Smooth muscle cell (in vitro differentiated cells): ENCODE measurements at regions not wholly inside any gene's neighbourhood (a gene's known extent, or its start where the extent isn't known, plus 50 kb on each side); places are given as distances from the start of the nearest gene placed in this dataset.

ENCODE experiments used
- DNase-seq: peaks from one replicate; lab custom pipeline; 2025; ENCODE audit not compliant: unreplicated experiment; lab: John Stamatoyannopoulos, UW
- H2AFZ ChIP-seq: fragments of 200-600 bp; sonication (generic); 2 replicates; pipeline ENCODE4 v1.6.0; 2016; ENCODE audit warnings: antibody characterized with exemption, low read depth, mild to moderate bottlenecking
- H3F3A ChIP-seq: fragments of 200-600 bp; sonication (generic); 2 replicates; pipeline ENCODE4 v1.6.0; 2017; ENCODE audit warnings: antibody characterized with exemption, low read depth
- H3K27ac ChIP-seq: fragments of 200-600 bp; sonication (generic); 2 replicates; pipeline ENCODE4 v1.5.1; 2016; ENCODE audit warnings: low read depth, mild to moderate bottlenecking
- H3K27me3 ChIP-seq: fragments of 200-600 bp; sonication (generic); 2 replicates; pipeline ENCODE4 v1.6.1; 2016; ENCODE audit warnings: low read depth, mild to moderate bottlenecking
- H3K36me3 ChIP-seq: fragments of 200-600 bp; sonication (generic); 2 replicates; pipeline ENCODE4 v1.5.1; 2016; ENCODE audit warnings: low read depth
- H3K4me1 ChIP-seq: fragments of 200-600 bp; sonication (generic); 2 replicates; pipeline ENCODE4 v1.5.1; 2016; ENCODE audit warnings: low read depth
- H3K4me2 ChIP-seq: fragments of 200-600 bp; sonication (generic); 2 replicates; pipeline ENCODE4 v1.6.0; 2016; ENCODE audit warnings: mild to moderate bottlenecking
- H3K4me3 ChIP-seq: fragments of 200-600 bp; sonication (generic); 2 replicates; pipeline ENCODE4 v1.5.1; 2016; ENCODE audit warnings: mild to moderate bottlenecking
- H3K79me2 ChIP-seq: fragments of 200-600 bp; sonication (generic); 2 replicates; pipeline ENCODE4 v1.6.0; 2016; ENCODE audit warnings: low read depth, mild to moderate bottlenecking
- H3K9ac ChIP-seq: fragments of 200-600 bp; sonication (generic); 2 replicates; pipeline ENCODE4 v1.6.0; 2016; ENCODE audit warnings: low read depth
- H3K9me3 ChIP-seq: fragments of 200-600 bp; sonication (generic); replicated peaks from 2 replicates; pipeline ENCODE4 v1.5.1; 2016; ENCODE audit warnings: low read depth
- H4K20me1 ChIP-seq: fragments of 200-600 bp; sonication (generic); 2 replicates; pipeline ENCODE4 v1.6.0; 2016; ENCODE audit warnings: low read depth
- WGBS: methylation state at CpG from one replicate; pipeline ENCODE4 v1.1.7; 2016; ENCODE audit warnings: low lambda C conversion rate; 5-methylcytosine and 5-hydroxymethylcytosine counted together
- TF ChIP-seq, protein P1 (sequence below): fragments of 200-600 bp; sonication (generic); IDR thresholded peaks from 2 replicates; pipeline ENCODE4 v1.5.1; 2017; ENCODE audit warnings: borderline replicate concordance, mild to moderate bottlenecking, antibody characterized with exemption; ENCODE audit not compliant: insufficient read depth, poor library complexity, severe bottlenecking

DNA sequence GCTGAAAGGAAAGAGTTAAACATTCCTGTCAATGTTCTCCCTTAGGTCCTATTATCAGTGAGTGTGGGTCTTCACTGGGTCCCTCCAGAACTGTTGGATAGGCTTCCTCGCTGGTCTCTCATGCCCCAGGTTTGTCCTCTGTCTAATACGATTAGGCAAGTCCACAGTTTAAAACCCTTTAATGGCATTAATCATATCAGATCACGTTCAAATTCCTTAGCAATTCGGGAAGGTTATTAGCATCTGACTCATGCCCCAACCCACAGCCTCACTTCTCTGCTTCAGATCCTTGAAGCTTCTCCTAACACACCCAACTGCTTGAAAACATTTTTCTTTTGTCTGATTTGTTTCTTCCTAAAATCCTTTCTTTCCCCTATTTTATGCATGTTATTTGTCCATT lies 224.3 kb upstream of the ATP10A start:
- peaks cover 25% of the 10 kb centered on the region for H3K4me1 ChIP-seq
- H3K79me2 ChIP-seq: no peaks in the 10 kb centered on the region
- H3K9me3 ChIP-seq: no peaks in the 10 kb centered on the region
- H4K20me1 ChIP-seq: no peaks in the 10 kb centered on the region
- H2AFZ ChIP-seq: no peak overlapping the region
- WGBS: 33% methylated on average over 4 of the region's 4 CpGs
- no peaks in the 10 kb centered on the region for H3K36me3 ChIP-seq
- H3K27ac ChIP-seq: peak overlapping the region; percentile 81
- H3F3A ChIP-seq: no peaks in the 10 kb centered on the region
- TF ChIP-seq, protein P1, sequence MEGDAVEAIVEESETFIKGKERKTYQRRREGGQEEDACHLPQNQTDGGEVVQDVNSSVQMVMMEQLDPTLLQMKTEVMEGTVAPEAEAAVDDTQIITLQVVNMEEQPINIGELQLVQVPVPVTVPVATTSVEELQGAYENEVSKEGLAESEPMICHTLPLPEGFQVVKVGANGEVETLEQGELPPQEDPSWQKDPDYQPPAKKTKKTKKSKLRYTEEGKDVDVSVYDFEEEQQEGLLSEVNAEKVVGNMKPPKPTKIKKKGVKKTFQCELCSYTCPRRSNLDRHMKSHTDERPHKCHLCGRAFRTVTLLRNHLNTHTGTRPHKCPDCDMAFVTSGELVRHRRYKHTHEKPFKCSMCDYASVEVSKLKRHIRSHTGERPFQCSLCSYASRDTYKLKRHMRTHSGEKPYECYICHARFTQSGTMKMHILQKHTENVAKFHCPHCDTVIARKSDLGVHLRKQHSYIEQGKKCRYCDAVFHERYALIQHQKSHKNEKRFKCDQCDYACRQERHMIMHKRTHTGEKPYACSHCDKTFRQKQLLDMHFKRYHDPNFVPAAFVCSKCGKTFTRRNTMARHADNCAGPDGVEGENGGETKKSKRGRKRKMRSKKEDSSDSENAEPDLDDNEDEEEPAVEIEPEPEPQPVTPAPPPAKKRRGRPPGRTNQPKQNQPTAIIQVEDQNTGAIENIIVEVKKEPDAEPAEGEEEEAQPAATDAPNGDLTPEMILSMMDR: no peak
- H3K4me2 ChIP-seq: peak overlapping the region; percentile 64
- H3K4me3 ChIP-seq: no peak overlapping the region
- H3K9ac ChIP-seq: peak overlapping the region; percentile 46
- H3K27me3 ChIP-seq: no peaks in the 10 kb centered on the region
- DNase-seq: no peak

DNA sequence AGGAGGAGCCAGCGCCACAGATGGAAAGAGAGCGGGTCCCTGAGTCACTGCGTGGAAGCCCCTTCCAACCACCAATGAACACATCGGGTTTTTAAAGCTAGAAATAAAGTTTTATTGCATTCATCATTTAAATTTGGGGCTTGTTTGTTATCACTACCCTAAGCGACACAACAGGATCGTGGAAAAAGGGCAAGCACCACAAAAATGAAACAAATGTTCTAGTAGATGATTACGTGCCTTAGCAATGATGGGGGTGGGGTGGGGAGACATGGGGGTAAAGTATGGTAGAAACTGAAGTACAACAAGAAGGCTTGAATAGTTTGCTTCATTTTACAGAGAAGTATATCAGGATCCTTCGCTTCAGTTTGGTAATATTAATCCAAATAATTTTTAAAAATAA lies 221.6 kb upstream of the ATP10A start:
- no peaks in the 10 kb centered on the region for H3K27me3 ChIP-seq
- H3K9ac ChIP-seq: no peak overlapping the region
- no peaks in the 10 kb centered on the region for H3K36me3 ChIP-seq
- H4K20me1 ChIP-seq: no peaks in the 10 kb centered on the region
- H3F3A ChIP-seq: no peaks in the 10 kb centered on the region
- no peaks in the 10 kb centered on the region for H3K9me3 ChIP-seq
- H3K4me3 ChIP-seq: no peak overlapping the region
- no peak overlapping the region for H3K4me2 ChIP-seq
- H3K79me2 ChIP-seq: no peaks in the 10 kb centered on the region
- peaks cover 25% of the 10 kb centered on the region for H3K4me1 ChIP-seq
- H2AFZ ChIP-seq: no peak overlapping the region
- no peak overlapping the region for H3K27ac ChIP-seq
- 80% methylated on average over 8 of the region's 8 CpGs for WGBS
- TF ChIP-seq, protein P1: no peak
- DNase-seq: no peak

DNA sequence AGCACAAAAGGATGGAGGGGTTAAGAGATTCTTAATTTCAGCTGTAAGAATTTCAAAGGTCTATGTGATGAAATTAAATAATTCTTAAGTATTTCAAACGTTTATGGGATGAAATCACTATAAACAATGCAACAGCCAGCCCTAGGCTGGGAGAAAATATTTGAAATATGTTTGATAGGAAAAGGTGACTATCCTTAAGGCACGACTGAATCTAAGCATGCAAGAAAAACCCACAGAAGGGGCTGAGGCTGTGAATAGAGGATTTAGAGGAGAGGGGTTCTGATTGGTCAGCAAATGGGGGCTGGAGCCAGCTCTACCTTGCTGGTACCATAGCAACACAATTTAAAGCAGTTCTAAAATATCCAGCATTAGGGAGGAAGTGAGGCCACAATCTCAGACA lies 220.8 kb upstream of the ATP10A start:
- TF ChIP-seq, protein P1: no peak
- Histone ChIP-seq H3K4me2 (peak overlapping the region; percentile 87), H2AFZ (no peak overlapping the region), H4K20me1 (no peaks in the 10 kb centered on the region), H3K4me1 (peaks cover 25% of the 10 kb centered on the region), H3K4me3 (no peak overlapping the region), H3K9me3 (no peaks in the 10 kb centered on the region), H3K27me3 (no peaks in the 10 kb centered on the region), H3K36me3 (no peaks in the 10 kb centered on the region), H3K79me2 (no peaks in the 10 kb centered on the region), H3K27ac (no peak overlapping the region), H3K9ac (no peak overlapping the region), H3F3A (no peaks in the 10 kb centered on the region)
- WGBS: 31% methylated on average over 2 of the region's 2 CpGs
- DNase-seq: no peak

DNA sequence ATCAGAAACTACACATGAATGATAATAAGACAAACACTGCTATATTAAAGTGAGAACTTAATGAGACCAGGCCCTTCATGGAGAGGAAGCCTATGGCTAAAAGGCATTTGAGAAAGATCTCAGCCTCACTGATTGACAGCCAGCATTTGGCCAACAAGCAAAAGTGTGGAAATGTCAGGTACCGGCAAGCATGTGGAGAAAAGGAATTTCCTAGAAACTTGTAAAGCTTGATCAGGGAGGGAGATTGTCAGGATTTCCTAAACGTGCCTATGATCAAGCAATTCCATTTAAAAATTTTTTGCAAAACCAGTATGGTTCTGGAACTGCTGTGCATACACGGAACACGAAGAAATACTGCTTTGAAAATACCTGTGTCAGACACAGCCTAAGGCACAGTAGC lies 220.3 kb upstream of the ATP10A start:
- no peak overlapping the region for H3K9ac ChIP-seq
- DNase-seq: no peak
- H4K20me1 ChIP-seq: no peaks in the 10 kb centered on the region
- WGBS: 69% methylated on average over 4 of the region's 4 CpGs
- H3K9me3 ChIP-seq: no peaks in the 10 kb centered on the region
- TF ChIP-seq, protein P1: no peak
- H3F3A ChIP-seq: no peaks in the 10 kb centered on the region
- H3K36me3 ChIP-seq: no peaks in the 10 kb centered on the region
- H3K4me1 ChIP-seq: peaks cover 25% of the 10 kb centered on the region
- peak overlapping the region; percentile 71 for H3K4me3 ChIP-seq
- H3K79me2 ChIP-seq: no peaks in the 10 kb centered on the region
- H3K27me3 ChIP-seq: no peaks in the 10 kb centered on the region
- no peak overlapping the region for H3K27ac ChIP-seq
- peak overlapping the region; percentile 7 for H2AFZ ChIP-seq
- peak overlapping the region; percentile 87 for H3K4me2 ChIP-seq
